H1 (cell line): ENCODE measurements at regions not wholly inside any gene's neighbourhood (a gene's known extent, or its start where the extent isn't known, plus 50 kb on each side); places are given as distances from the start of the nearest gene placed in this dataset.

Source experiments
- CEBPB ChIP-seq: IDR thresholded peaks from 2 replicates; pipeline ENCODE4 v1.6.1; 2012; ENCODE audit warnings: low read depth, low read length
- KDM4A ChIP-seq: IDR thresholded peaks from one replicate; pipeline ENCODE4 v1.7.1; 2012; ENCODE audit warnings: low read depth, mild to moderate bottlenecking, moderate library complexity, low read length, inconsistent platforms; ENCODE audit not compliant: severe bottlenecking
- MAFK ChIP-seq: IDR thresholded peaks from 2 replicates; pipeline ENCODE4 v1.6.1; 2012; ENCODE audit warnings: low read depth, mild to moderate bottlenecking, improper control_type of control experiment, low read length
- PHF8 ChIP-seq: fragments of 200-600 bp; sonication (generic); conservative IDR thresholded peaks from 2 replicates; pipeline ENCODE4 v1.7.1; 2012; ENCODE audit warnings: low read depth, mild to moderate bottlenecking, inconsistent platforms, low read length, moderate library complexity
- SIX5 ChIP-seq: IDR thresholded peaks from 2 replicates; pipeline ENCODE4 v1.6.1; 2011; ENCODE audit warnings: mild to moderate bottlenecking, low read depth, low read length
- SP4 ChIP-seq: IDR thresholded peaks from 2 replicates; pipeline ENCODE4 v1.6.1; 2012; ENCODE audit warnings: low read length, inconsistent platforms
- SRF ChIP-seq: IDR thresholded peaks from 2 replicates; pipeline ENCODE4 v1.6.1; 2011; ENCODE audit warnings: mild to moderate bottlenecking, low read depth, low read length, moderate library complexity
- TCF12 ChIP-seq: IDR thresholded peaks from 2 replicates; pipeline ENCODE4 v1.6.1; 2011; ENCODE audit warnings: low read depth, mild to moderate bottlenecking, low read length
- ZNF274 ChIP-seq: IDR thresholded peaks from 2 replicates; pipeline ENCODE4 v1.7.0; 2012; ENCODE audit warnings: low read length, borderline replicate concordance; ENCODE audit errors: extremely low read depth
- TF ChIP-seq, protein P1 (sequence below): fragments of 300-600 bp; sonication (generic); IDR thresholded peaks from 2 replicates; pipeline ENCODE4 v1.7.1; 2012; ENCODE audit warnings: low read length, moderate library complexity, mild to moderate bottlenecking, inconsistent platforms; ENCODE audit not compliant: insufficient replicate concordance
- TF ChIP-seq, protein P2 (sequence below): IDR thresholded peaks from 2 replicates; pipeline ENCODE4 v1.6.1; 2011; ENCODE audit warnings: low read depth, mild to moderate bottlenecking, low read length; ENCODE audit not compliant: insufficient read depth
- TF ChIP-seq, protein P3 (sequence below): IDR thresholded peaks from 2 replicates; pipeline ENCODE4 v1.6.1; 2012; ENCODE audit warnings: inconsistent platforms

DNA sequence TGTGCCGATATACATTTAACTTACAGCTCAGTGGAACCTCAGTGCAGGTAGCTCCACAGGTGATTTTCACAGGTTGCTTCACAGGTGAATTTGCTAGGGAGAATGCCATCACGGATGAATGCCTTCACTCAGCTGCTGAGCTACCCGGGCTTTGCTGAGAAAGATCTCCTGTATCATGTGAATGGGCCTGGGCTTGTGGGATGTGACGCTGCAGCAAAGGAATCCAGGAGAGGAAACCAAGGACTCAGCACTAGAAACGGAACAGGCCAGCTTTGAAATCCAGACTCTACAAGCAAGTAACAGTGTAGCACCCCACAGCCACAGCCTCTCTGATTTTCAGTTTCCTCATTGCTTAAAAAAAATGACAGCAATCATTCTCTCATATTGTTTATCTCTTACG is 271.4 kb upstream of the MAF start (continued):
- TF ChIP-seq, protein P1, sequence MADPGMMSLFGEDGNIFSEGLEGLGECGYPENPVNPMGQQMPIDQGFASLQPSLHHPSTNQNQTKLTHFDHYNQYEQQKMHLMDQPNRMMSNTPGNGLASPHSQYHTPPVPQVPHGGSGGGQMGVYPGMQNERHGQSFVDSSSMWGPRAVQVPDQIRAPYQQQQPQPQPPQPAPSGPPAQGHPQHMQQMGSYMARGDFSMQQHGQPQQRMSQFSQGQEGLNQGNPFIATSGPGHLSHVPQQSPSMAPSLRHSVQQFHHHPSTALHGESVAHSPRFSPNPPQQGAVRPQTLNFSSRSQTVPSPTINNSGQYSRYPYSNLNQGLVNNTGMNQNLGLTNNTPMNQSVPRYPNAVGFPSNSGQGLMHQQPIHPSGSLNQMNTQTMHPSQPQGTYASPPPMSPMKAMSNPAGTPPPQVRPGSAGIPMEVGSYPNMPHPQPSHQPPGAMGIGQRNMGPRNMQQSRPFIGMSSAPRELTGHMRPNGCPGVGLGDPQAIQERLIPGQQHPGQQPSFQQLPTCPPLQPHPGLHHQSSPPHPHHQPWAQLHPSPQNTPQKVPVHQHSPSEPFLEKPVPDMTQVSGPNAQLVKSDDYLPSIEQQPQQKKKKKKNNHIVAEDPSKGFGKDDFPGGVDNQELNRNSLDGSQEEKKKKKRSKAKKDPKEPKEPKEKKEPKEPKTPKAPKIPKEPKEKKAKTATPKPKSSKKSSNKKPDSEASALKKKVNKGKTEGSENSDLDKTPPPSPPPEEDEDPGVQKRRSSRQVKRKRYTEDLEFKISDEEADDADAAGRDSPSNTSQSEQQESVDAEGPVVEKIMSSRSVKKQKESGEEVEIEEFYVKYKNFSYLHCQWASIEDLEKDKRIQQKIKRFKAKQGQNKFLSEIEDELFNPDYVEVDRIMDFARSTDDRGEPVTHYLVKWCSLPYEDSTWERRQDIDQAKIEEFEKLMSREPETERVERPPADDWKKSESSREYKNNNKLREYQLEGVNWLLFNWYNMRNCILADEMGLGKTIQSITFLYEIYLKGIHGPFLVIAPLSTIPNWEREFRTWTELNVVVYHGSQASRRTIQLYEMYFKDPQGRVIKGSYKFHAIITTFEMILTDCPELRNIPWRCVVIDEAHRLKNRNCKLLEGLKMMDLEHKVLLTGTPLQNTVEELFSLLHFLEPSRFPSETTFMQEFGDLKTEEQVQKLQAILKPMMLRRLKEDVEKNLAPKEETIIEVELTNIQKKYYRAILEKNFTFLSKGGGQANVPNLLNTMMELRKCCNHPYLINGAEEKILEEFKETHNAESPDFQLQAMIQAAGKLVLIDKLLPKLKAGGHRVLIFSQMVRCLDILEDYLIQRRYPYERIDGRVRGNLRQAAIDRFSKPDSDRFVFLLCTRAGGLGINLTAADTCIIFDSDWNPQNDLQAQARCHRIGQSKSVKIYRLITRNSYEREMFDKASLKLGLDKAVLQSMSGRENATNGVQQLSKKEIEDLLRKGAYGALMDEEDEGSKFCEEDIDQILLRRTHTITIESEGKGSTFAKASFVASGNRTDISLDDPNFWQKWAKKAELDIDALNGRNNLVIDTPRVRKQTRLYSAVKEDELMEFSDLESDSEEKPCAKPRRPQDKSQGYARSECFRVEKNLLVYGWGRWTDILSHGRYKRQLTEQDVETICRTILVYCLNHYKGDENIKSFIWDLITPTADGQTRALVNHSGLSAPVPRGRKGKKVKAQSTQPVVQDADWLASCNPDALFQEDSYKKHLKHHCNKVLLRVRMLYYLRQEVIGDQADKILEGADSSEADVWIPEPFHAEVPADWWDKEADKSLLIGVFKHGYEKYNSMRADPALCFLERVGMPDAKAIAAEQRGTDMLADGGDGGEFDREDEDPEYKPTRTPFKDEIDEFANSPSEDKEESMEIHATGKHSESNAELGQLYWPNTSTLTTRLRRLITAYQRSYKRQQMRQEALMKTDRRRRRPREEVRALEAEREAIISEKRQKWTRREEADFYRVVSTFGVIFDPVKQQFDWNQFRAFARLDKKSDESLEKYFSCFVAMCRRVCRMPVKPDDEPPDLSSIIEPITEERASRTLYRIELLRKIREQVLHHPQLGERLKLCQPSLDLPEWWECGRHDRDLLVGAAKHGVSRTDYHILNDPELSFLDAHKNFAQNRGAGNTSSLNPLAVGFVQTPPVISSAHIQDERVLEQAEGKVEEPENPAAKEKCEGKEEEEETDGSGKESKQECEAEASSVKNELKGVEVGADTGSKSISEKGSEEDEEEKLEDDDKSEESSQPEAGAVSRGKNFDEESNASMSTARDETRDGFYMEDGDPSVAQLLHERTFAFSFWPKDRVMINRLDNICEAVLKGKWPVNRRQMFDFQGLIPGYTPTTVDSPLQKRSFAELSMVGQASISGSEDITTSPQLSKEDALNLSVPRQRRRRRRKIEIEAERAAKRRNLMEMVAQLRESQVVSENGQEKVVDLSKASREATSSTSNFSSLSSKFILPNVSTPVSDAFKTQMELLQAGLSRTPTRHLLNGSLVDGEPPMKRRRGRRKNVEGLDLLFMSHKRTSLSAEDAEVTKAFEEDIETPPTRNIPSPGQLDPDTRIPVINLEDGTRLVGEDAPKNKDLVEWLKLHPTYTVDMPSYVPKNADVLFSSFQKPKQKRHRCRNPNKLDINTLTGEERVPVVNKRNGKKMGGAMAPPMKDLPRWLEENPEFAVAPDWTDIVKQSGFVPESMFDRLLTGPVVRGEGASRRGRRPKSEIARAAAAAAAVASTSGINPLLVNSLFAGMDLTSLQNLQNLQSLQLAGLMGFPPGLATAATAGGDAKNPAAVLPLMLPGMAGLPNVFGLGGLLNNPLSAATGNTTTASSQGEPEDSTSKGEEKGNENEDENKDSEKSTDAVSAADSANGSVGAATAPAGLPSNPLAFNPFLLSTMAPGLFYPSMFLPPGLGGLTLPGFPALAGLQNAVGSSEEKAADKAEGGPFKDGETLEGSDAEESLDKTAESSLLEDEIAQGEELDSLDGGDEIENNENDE, result no peak
- TF ChIP-seq MAFK, result no peak
- TF ChIP-seq SIX5, result no peak
- TF ChIP-seq PHF8, result no peak
- no peak for TF ChIP-seq ZNF274
- TF ChIP-seq SP4, result no peak
- TF ChIP-seq SRF, result no peak
- TF ChIP-seq, protein P2, sequence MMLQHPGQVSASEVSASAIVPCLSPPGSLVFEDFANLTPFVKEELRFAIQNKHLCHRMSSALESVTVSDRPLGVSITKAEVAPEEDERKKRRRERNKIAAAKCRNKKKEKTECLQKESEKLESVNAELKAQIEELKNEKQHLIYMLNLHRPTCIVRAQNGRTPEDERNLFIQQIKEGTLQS, result no peak
- no peak for TF ChIP-seq TCF12
- TF ChIP-seq CEBPB, result no peak
- TF ChIP-seq KDM4A, result no peak
- TF ChIP-seq, protein P3, sequence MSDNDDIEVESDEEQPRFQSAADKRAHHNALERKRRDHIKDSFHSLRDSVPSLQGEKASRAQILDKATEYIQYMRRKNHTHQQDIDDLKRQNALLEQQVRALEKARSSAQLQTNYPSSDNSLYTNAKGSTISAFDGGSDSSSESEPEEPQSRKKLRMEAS, result no peak
